DND-41 (cell line): ENCODE measurements at regions not wholly inside any gene's neighbourhood (a gene's known extent, or its start where the extent isn't known, plus 50 kb on each side); places are given as distances from the start of the nearest gene placed in this dataset.

Experiments
- ATAC-seq: fragments of 200-7000 bp; cut with Tn5 transposase; 3 replicates; pipeline ENCODE4 v1.9.1; 2021; ENCODE audit warnings: low read depth; ENCODE audit not compliant: insufficient read depth
- DNase-seq: peaks from one replicate; pipeline ENCODE4 v3.0.0-alpha.2; 2020
- H2AFZ ChIP-seq: 2 replicates; pipeline ENCODE4 v1.6.0; 2012; ENCODE audit warnings: low read depth, low read length
- H3K27ac ChIP-seq: 2 replicates; pipeline ENCODE4 v1.5.1; 2012; ENCODE audit warnings: low read length, inconsistent platforms
- H3K27me3 ChIP-seq: fragments of 200-600 bp; sonication (generic); 2 replicates; pipeline ENCODE4 v1.6.0; 2012; ENCODE audit warnings: low read length, mild to moderate bottlenecking, inconsistent platforms; ENCODE audit not compliant: insufficient read depth, poor library complexity
- H3K36me3 ChIP-seq: 2 replicates; pipeline ENCODE4 v1.5.1; 2012; ENCODE audit warnings: low read length, inconsistent platforms; ENCODE audit not compliant: insufficient read depth
- H3K4me1 ChIP-seq: 2 replicates; pipeline ENCODE4 v1.5.1; 2012; ENCODE audit warnings: mild to moderate bottlenecking, low read length; ENCODE audit not compliant: insufficient read depth
- H3K4me2 ChIP-seq: 2 replicates; pipeline ENCODE4 v1.6.0; 2012; ENCODE audit warnings: mild to moderate bottlenecking, moderate library complexity, low read length, inconsistent platforms; ENCODE audit not compliant: insufficient read depth
- H3K4me3 ChIP-seq, 2 experiments: fragments of 200-600 bp in 1 of 2; shearing (Covaris generic) in 1 of 2; 2 replicates each; pipeline ENCODE4 v1.5.1; 2012 to 2016; ENCODE audit warnings: inconsistent platforms in 2 of 2, low read length in 2 of 2, mild to moderate bottlenecking in 2 of 2, low read depth in 1 of 2, moderate library complexity in 1 of 2
- H3K79me2 ChIP-seq: 2 replicates; pipeline ENCODE4 v1.6.0; 2012; ENCODE audit warnings: low read length, inconsistent platforms; ENCODE audit not compliant: insufficient read depth
- H3K9ac ChIP-seq: 2 replicates; pipeline ENCODE4 v1.6.0; 2012; ENCODE audit warnings: low read depth, mild to moderate bottlenecking, inconsistent platforms, low read length, moderate library complexity
- H3K9me3 ChIP-seq: 2 replicates; pipeline ENCODE4 v1.5.1; 2012; ENCODE audit warnings: low read length, moderate library complexity, mild to moderate bottlenecking, inconsistent platforms; ENCODE audit not compliant: insufficient read depth, severe bottlenecking
- H4K20me1 ChIP-seq: 2 replicates; pipeline ENCODE4 v1.6.0; 2012; ENCODE audit warnings: low read length; ENCODE audit not compliant: insufficient read depth
- EZH2 ChIP-seq: IDR thresholded peaks from 3 replicates; pipeline ENCODE4 v1.6.1; 2012; ENCODE audit warnings: borderline replicate concordance, low read depth, mild to moderate bottlenecking, moderate library complexity, low read length, inconsistent platforms; ENCODE audit not compliant: severe bottlenecking
- TF ChIP-seq, protein P1 (sequence below): IDR thresholded peaks from 2 replicates; pipeline ENCODE4 v1.5.1; 2012; ENCODE audit warnings: borderline replicate concordance, low read length, moderate library complexity, mild to moderate bottlenecking; ENCODE audit not compliant: poor library complexity, severe bottlenecking; ENCODE audit errors: extremely low read depth

DNA sequence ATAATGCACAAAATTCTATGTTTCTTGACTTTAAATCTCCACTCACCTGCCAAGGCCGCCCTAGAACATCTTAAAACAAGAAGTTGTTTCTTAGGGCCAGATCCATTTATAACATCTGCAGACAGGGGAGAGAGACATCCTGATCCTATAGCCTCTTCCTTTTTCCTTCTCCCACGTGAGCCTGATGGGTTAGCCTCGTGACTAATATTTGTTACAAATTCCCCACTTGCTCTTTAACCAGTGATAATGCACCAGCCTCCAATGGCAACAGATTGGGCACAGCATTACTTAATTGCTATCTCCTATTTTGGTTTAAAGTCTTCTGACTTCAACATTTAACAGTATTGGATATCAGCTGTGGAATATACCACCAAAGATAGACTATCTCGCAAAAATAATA is 196.5 kb downstream of the GADD45G start:
- no peak for ATAC-seq
- DNase-seq: no peak
- Histone ChIP-seq H3K79me2 (no peaks in the 10 kb centered on the region), H3K36me3 (no peaks in the 10 kb centered on the region), H3K9ac (no peak overlapping the region), H3K4me2 (no peak overlapping the region), H3K4me3 (no peak overlapping the region), H3K27ac (no peak overlapping the region), H3K27me3 (no peaks in the 10 kb centered on the region), H3K9me3 (no peaks in the 10 kb centered on the region), H2AFZ (no peak overlapping the region), H4K20me1 (no peaks in the 10 kb centered on the region), H3K4me1 (no peaks in the 10 kb centered on the region)
- TF ChIP-seq EZH2: no peak
- TF ChIP-seq, protein P1, sequence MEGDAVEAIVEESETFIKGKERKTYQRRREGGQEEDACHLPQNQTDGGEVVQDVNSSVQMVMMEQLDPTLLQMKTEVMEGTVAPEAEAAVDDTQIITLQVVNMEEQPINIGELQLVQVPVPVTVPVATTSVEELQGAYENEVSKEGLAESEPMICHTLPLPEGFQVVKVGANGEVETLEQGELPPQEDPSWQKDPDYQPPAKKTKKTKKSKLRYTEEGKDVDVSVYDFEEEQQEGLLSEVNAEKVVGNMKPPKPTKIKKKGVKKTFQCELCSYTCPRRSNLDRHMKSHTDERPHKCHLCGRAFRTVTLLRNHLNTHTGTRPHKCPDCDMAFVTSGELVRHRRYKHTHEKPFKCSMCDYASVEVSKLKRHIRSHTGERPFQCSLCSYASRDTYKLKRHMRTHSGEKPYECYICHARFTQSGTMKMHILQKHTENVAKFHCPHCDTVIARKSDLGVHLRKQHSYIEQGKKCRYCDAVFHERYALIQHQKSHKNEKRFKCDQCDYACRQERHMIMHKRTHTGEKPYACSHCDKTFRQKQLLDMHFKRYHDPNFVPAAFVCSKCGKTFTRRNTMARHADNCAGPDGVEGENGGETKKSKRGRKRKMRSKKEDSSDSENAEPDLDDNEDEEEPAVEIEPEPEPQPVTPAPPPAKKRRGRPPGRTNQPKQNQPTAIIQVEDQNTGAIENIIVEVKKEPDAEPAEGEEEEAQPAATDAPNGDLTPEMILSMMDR: no peak

GRCh38 chr9:89801742-89802670 is 197.2 kb downstream of the GADD45G start:
- no peak for DNase-seq

DNA sequence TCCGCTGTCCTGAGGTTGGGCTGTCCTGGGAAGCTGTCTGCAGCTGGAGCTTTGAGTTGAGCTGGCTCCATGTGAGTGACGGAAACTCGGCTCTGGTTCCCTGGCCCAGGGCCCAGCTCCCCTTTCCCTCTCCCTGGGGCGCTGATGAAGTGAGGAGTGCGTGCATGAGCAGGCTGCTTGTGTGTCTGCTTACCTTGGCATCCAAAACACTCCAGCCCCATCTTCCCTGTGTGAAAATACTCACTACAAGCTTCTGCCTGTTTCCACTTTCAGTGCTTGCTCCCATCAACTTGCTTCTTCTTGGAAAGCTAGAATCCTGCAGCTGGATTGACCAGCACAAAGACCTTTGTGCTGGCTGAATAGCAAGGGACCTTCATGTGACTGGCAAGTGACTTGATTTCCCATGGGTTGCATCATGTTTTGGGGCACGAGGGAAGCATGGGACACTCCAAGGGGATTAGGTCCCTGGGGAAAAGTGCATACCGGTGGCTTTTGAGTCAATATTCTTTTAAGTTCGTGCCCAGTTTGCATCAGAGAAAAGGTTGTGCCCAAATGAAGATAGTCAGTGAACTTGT is 198.1 kb downstream of the GADD45G start:
- H3K27me3 ChIP-seq: no peaks in the 10 kb centered on the region
- no peak overlapping the region for H3K9ac ChIP-seq
- H3K4me2 ChIP-seq: no peak overlapping the region
- H3K27ac ChIP-seq: no peak overlapping the region
- DNase-seq (no peak), ATAC-seq (no peak)
- no peaks in the 10 kb centered on the region for H3K36me3 ChIP-seq
- no peak overlapping the region for H2AFZ ChIP-seq
- H3K9me3 ChIP-seq: no peaks in the 10 kb centered on the region
- no peaks in the 10 kb centered on the region for H4K20me1 ChIP-seq
- TF ChIP-seq, protein P1: no peak
- no peak for TF ChIP-seq EZH2
- H3K79me2 ChIP-seq: no peaks in the 10 kb centered on the region
- H3K4me3 ChIP-seq: no peak overlapping the region
- no peaks in the 10 kb centered on the region for H3K4me1 ChIP-seq

More at GRCh38 chr9:89801742-89802670, 197.2 kb downstream of the GADD45G start:
- H3K36me3 ChIP-seq: no peaks in the 10 kb centered on the region
- H3K9me3 ChIP-seq: no peaks in the 10 kb centered on the region
- H3K27ac ChIP-seq: no peak overlapping the region
- no peak overlapping the region for H3K4me2 ChIP-seq
- H3K4me3 ChIP-seq: no peak overlapping the region
- H2AFZ ChIP-seq: no peak overlapping the region
- H3K27me3 ChIP-seq: no peaks in the 10 kb centered on the region
- H3K4me1 ChIP-seq: no peaks in the 10 kb centered on the region
- H3K9ac ChIP-seq: no peak overlapping the region
- no peak for ATAC-seq
- TF ChIP-seq EZH2: no peak
- TF ChIP-seq, protein P1: no peak
- no peaks in the 10 kb centered on the region for H4K20me1 ChIP-seq
- no peaks in the 10 kb centered on the region for H3K79me2 ChIP-seq
